ENCODE measurements at regions not wholly inside any gene's neighbourhood (a gene's known extent, or its start where the extent isn't known, plus 50 kb on each side); places are given as distances from the start of the nearest gene placed in this dataset.

DNA sequence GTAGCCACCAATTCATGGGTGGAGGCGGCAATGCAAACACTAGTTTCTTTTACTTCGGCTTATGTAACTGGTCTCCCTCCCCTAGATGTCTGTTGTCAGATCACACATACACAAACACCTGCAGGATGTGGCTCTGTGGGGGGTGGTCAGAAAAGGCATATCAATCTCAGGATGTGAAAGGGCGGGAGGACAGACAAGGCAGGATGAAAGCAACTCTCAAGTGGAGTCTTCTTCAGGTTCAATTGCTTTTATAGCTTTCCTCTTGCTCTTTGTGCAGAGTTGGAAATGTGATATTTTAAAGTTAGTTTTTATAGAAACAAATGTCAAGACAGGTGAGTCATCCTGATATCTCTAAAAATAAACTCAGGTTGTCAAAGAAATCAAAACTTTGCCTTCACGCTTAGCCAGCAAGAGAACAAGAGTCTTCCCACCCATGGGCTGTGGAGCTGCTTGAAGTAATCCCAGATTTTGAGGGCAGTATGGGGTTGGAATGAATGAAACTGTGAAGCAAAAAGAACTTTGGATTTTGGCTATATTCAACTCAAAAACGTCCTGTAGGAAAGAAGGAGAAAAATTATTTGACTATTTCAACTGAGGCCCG, 423.4 kb downstream of the GUCY1A2 start:
- TF ChIP-seq, protein P1, sequence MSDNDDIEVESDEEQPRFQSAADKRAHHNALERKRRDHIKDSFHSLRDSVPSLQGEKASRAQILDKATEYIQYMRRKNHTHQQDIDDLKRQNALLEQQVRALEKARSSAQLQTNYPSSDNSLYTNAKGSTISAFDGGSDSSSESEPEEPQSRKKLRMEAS (IDR thresholded peaks at IDR 0.05; ENCODE audit: low read depth, low read length) = no peak
- TF ChIP-seq POLR2A (IDR thresholded peaks at IDR 0.05; ENCODE audit: extremely low read depth, insufficient read length) (no peak), MYC (IDR thresholded peaks at IDR 0.05; ENCODE audit: low read depth, low read length) (no peak)
- TF ChIP-seq, protein P2, sequence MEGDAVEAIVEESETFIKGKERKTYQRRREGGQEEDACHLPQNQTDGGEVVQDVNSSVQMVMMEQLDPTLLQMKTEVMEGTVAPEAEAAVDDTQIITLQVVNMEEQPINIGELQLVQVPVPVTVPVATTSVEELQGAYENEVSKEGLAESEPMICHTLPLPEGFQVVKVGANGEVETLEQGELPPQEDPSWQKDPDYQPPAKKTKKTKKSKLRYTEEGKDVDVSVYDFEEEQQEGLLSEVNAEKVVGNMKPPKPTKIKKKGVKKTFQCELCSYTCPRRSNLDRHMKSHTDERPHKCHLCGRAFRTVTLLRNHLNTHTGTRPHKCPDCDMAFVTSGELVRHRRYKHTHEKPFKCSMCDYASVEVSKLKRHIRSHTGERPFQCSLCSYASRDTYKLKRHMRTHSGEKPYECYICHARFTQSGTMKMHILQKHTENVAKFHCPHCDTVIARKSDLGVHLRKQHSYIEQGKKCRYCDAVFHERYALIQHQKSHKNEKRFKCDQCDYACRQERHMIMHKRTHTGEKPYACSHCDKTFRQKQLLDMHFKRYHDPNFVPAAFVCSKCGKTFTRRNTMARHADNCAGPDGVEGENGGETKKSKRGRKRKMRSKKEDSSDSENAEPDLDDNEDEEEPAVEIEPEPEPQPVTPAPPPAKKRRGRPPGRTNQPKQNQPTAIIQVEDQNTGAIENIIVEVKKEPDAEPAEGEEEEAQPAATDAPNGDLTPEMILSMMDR (IDR thresholded peaks at IDR 0.05; ENCODE audit: low read depth, low read length) = no peak
- no peak overlapping the region for H3K4me3 ChIP-seq (ENCODE audit: low read depth, low read length)
- no peak for DNase-seq (ENCODE audit: low read depth)

DNA sequence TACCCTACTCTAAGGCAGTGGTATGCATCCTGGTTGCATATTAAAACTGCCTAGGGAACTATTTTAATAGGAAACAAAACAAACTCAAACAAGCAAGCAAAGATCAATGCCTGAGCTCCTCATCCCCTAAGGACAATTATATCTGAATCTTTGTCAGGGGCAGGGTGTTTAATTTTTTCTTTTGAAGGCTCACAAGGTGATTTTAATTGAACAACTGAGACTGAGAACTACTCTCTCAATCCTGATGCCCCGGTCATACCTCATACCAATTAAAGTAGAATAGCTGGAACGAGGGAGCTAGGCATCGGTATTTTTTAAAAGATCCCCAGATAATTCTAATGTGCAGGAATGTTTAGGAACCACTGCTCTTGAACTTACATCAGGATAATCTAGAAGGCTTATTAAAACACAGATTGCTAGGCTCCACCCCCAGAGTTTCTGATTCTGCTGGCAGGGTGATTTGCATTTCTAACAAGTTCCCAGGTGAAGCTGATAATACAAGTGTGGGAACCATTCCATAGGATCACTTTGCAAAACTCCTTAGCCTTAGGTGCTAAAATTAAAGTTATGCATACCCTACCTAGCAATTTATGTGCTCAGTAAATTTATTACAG, 416.5 kb downstream of the GUCY1A2 start:
- no peak for DNase-seq (ENCODE audit: low read depth)
- no peak for TF ChIP-seq MYC (IDR thresholded peaks at IDR 0.05; ENCODE audit: low read depth, low read length)
- TF ChIP-seq, protein P2 (IDR thresholded peaks at IDR 0.05; ENCODE audit: low read depth, low read length) = no peak
- TF ChIP-seq, protein P1 (IDR thresholded peaks at IDR 0.05; ENCODE audit: low read depth, low read length) = no peak
- TF ChIP-seq POLR2A (IDR thresholded peaks at IDR 0.05; ENCODE audit: extremely low read depth, insufficient read length) = no peak

DNA sequence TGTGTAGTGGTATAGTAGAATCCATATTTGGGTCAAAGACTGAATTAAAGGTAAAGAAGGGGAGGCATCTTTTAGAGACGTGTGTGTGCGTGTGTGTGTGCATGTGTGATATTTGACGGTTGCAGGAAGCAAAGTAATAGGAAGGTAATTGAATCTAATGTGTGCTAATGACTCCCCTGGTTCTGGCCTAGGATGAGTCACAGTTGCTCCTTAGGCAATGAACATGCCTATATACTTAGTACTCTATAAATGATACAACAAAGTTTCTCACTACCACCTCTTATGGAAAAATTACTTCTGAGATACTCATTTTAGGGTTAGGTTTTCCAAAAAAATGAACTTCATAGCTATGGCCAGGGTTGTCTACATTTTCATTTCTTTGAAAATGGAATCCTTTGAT, 409.6 kb downstream of the GUCY1A2 start:
- TF ChIP-seq, protein P2 (IDR thresholded peaks at IDR 0.05; ENCODE audit: low read depth, low read length) = no peak
- TF ChIP-seq POLR2A (IDR thresholded peaks at IDR 0.05; ENCODE audit: extremely low read depth, insufficient read length) (no peak), MYC (IDR thresholded peaks at IDR 0.05; ENCODE audit: low read depth, low read length) (no peak)
- TF ChIP-seq, protein P1 (IDR thresholded peaks at IDR 0.05; ENCODE audit: low read depth, low read length) = no peak

More for the DNA sequence above, 416.5 kb downstream of the GUCY1A2 start:
- H3K4me3 ChIP-seq (ENCODE audit: low read depth, low read length) = no peak overlapping the region

DNA sequence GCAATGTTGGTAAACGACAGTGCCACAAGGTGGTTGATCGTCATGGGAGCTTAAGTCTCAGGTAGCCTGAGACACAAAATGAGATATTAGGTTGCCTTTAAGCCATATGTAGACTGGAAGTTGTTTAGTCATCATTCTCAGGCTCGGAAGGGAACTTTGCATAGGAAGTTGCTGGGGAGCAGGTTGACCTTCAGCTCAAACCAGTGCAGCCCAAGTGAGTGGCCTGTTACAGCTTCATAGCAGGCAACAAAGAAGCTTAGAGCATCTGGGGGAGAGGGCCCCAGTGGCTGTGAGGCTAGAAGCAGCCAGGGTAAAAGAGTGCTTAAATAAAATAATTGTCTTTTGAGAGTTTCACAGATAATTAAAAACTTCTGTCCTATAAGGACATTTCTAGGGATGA, 404.0 kb downstream of the GUCY1A2 start:
- TF ChIP-seq POLR2A (IDR thresholded peaks at IDR 0.05; ENCODE audit: extremely low read depth, insufficient read length) (no peak), MYC (IDR thresholded peaks at IDR 0.05; ENCODE audit: low read depth, low read length) (no peak)
- TF ChIP-seq, protein P2 (IDR thresholded peaks at IDR 0.05; ENCODE audit: low read depth, low read length) = no peak
- TF ChIP-seq, protein P1 (IDR thresholded peaks at IDR 0.05; ENCODE audit: low read depth, low read length) = no peak
- H3K4me3 ChIP-seq (ENCODE audit: low read depth, low read length) = no peak overlapping the region
- DNase-seq (ENCODE audit: low read depth) = no peak

More for the DNA sequence above, 409.6 kb downstream of the GUCY1A2 start:
- H3K4me3 ChIP-seq (ENCODE audit: low read depth, low read length) = no peak overlapping the region
- DNase-seq (ENCODE audit: low read depth) = no peak

DNA sequence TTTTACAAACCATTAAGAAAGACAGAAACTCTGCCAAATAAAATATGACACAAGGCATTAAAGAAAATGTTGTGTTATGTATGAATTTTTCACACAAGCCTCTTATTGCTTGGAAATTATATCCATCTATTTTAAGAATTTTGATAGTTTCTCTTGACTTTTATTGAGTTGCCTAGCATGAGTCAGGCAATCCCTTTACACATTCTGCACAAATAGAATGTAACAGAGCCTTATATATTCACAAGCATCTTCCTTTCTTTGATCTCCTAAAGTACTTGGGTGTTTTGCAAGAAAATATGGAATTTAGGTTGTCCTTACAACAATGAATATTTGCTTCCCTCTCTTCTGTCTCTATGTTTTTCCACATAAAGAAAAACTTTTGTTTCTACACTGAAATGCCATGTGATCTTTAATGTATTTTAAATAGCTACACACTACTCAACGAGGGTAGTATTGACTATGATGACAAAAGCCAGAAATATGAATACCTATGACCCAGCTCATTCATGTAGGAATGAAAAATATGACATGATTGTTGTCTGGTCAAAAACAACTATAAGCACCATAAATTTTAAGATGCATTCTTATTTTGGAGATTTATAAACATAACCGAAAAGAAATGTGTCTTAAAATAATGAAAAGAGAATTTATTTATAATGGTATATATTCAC, 398.8 kb downstream of the GUCY1A2 start:
- no peak for TF ChIP-seq MYC (IDR thresholded peaks at IDR 0.05; ENCODE audit: low read depth, low read length)
- TF ChIP-seq POLR2A (IDR thresholded peaks at IDR 0.05; ENCODE audit: extremely low read depth, insufficient read length) = no peak
- TF ChIP-seq, protein P2 (IDR thresholded peaks at IDR 0.05; ENCODE audit: low read depth, low read length) = no peak
- TF ChIP-seq, protein P1 (IDR thresholded peaks at IDR 0.05; ENCODE audit: low read depth, low read length) = no peak

More for the DNA sequence above, 398.8 kb downstream of the GUCY1A2 start:
- no peak overlapping the region for H3K4me3 ChIP-seq (ENCODE audit: low read depth, low read length)
- DNase-seq (ENCODE audit: low read depth) = no peak
